Stimulated activated CD4-positive, alpha-beta T cell treated with anti-CD3 and anti-CD28 coated beads, Interleukin-4, amount 100 ng/mL, for 24 hours (primary cell): ENCODE measurements at regions not wholly inside any gene's neighbourhood (a gene's known extent, or its start where the extent isn't known, plus 50 kb on each side); places are given as distances from the start of the nearest gene placed in this dataset.

Experiments
- DNase-seq: peaks from one replicate; pipeline ENCODE4 v3.0.0-alpha.2; 2020

GRCh38 chr4:17097362-17097761, 198.9 kb upstream of the LDB2 start:
- DNase-seq, result no peak

GRCh38 chr4:17096692-17097091, 198.2 kb upstream of the LDB2 start:
- DNase-seq, result no peak

GRCh38 chr4:17095771-17096170, 197.3 kb upstream of the LDB2 start:
- no peak for DNase-seq

GRCh38 chr4:17094876-17095210, 196.4 kb upstream of the LDB2 start:
- no peak for DNase-seq

- no peak for DNase-seq
These were observed 195.9 kb upstream of the LDB2 start for GRCh38 chr4:17094159-17094875.

DNA sequence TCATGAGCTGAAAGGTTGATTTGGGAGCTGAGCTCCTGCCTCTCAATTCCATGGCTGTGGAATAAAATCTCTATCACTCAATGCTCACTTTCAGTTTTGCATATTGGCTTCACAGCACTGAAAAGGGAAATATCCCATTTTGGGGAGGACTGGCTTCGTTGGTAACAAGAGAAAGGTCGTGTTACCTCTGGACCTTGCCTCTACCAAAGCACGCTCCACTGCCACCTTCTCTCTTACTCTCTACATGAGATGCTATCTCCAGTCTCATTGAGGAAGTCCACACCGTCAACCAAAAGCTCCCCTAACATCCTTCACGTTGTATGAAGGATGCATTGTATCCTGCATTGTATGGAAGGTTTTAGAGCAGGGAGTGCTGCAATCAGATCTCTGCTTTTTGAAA, 195.0 kb upstream of the LDB2 start:
- no peak for DNase-seq

DNA sequence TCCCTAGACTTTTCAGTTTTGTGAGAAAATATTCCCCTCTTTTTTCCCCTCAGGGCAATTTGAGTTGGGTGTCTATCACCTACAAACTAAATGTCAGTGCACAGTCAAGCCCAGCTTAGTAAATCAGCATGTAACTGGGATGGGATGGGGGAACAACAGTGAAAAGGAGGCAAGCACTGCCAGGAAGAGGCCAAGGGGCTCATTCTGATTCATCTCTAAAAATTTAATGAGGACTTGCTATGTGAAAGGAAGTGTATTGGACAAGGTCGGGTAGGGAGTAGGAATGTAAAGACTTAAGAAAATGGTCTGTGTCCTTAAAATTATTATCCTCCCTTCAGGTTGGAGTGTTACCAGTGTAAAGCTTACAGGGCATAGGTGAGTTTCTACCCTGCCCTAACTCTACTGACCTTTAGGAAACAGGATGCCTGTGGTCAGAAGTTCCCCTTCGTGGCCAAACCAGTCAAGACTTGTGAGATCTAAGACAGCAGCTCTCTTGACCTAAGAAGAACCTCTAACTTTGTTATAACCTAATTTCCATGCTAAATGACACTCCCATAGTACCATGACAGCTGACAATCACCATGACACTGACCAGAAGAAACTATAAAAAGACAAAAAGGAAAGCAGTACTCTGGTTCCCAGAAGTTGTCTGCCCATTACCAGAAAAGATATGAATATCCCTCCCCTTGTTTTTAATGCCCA, 194.4 kb upstream of the LDB2 start:
- no peak for DNase-seq

GRCh38 chr4:17091104-17091503, 192.7 kb upstream of the LDB2 start:
- DNase-seq, result no peak

DNA sequence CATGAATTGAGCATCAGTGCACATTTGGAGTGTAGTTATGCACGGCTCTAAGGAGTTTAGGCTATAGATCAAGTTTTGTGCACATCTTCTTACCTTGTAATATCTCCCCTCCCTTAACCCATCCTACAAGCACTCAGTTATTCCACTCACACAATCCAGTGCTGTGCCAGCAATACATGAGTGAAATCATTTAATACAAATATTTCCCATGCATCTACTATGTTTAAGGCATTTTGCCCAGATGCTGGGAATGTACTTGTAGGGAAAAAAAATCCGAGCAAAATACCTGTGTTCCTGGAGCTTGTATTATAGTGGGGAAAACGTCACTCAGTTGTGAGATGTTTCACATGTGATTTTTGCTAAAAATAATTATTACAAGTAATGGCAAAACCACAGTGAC, 191.6 kb upstream of the LDB2 start:
- no peak for DNase-seq

DNA sequence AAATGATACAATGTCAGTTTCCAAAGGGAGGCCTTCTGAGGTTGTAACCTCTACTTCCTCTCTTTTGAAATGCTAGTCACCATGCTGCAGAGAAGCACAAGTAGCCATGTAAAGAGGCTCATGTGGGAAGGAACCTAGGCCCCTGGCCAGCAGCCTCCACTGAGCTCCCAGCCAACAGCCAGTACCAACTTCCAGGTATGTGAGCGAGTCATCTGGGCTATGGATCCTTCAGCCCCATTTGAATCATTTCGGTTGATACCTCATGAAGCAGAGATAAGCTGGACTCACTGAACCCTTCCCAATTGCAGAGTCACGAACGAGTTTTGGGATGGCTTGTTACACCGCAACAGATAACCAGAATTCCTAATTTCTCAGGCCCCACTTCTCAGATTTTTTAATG, 187.0 kb upstream of the LDB2 start:
- no peak for DNase-seq

GRCh38 chr4:17082186-17082585, 183.7 kb upstream of the LDB2 start:
- DNase-seq, result no peak

- no peak for DNase-seq
These were observed 182.7 kb upstream of the LDB2 start for GRCh38 chr4:17081179-17081578.

- DNase-seq, result no peak
These were observed 178.7 kb upstream of the LDB2 start for GRCh38 chr4:17077105-17077504.

DNA sequence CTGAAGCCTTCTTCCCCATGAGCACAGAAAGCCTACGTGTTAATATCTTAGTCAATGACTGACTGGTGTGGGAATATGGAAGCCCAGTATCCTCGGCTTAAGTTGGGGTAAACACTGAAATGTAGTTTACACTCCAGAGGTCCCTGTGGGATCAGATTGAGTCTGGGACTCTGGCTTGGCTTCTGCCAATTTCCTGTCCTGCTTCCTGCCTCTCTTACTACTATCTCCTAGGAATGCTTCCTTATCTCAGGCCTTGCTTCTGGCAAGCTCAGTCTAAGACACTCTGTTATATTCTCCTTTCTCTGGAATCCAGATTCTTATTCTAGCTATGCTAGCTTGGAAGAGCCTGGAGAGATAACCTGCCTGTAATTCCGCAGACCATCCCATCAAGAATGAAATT, 174.0 kb upstream of the LDB2 start:
- DNase-seq, result no peak

GRCh38 chr4:17068891-17069290, 170.4 kb upstream of the LDB2 start:
- no peak for DNase-seq

- DNase-seq, result no peak
These were observed 169.9 kb upstream of the LDB2 start for GRCh38 chr4:17068392-17068791.

- DNase-seq, result no peak
These were observed 168.5 kb upstream of the LDB2 start for GRCh38 chr4:17066972-17067371.

DNA sequence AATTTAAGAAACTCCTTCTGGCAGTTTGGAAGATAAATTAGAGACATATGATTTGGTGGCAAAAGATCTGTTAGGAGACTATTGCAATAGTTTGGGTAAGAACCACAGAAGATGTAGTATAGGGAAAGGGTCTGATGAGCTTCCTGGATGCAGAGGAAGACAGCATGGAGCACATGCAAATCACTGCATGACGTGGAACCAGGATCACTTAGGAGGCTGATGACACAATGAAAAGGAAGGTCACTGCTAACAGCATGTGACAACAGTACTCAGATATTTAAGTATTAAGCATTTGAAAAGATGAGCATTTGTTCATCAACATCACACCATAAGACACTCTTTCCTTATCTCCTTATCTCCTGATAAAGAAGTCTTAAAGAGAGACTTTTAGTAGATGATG, 167.8 kb upstream of the LDB2 start:
- DNase-seq, result no peak

DNA sequence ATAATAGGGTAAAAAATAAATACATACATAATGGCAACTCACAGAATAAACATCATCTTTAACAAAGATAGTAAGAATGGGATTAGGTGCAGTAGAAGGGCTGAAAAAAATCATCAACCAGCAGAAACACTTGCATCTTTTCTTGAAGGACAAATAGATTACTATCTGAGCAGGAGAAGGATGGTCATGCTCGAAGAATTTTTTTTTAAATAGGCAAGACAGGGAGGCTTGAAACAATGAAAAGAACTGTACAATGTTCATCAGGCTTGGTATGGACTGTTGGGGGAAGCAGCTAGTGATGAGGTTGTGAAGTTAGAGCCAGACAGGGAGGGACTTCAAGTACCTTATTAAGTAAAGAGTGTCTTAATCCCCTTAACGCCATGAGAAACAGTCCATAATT, 167.4 kb upstream of the LDB2 start:
- no peak for DNase-seq

DNA sequence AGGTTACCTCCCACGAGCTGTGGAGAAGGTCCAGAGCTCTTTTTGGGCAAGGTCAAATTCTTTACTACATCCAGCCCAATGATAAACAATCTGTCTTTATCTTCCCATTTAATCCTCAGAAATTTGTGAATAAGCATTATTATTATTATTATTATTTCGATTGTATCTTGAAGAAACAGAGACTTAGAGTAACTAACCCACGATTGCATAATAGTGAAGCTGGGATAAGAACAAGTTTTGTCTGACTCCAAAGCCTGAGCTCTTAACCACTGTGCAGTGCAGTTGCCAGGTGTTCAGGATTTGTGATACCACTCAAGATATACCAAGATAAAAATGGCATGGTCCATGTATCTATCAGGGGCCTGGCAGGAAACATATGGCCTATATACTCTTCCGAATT, 166.5 kb upstream of the LDB2 start:
- DNase-seq, result no peak

GRCh38 chr4:17063888-17064287, 165.4 kb upstream of the LDB2 start:
- no peak for DNase-seq

- DNase-seq, result no peak
These were observed 161.8 kb upstream of the LDB2 start for GRCh38 chr4:17060230-17060629.

GRCh38 chr4:17058916-17059741, 160.7 kb upstream of the LDB2 start:
- DNase-seq, result no peak

DNA sequence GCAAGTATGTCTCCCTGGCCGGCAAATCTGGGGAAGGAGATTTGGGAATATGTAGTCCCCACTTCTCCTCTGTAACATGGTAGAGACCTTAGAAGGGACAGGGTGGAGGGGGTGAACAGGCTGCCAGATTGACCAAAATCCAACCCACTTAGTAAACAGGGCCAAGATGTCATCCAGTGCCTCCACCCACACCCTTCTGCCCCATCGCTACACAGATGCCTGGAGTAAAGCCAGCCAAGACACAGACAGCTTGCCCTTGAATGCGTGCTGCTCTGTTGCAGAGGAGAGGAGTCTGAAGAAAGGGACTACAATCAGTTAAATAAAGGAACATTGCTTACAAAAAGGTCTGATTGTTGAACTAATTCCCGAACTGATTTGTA, 160.1 kb upstream of the LDB2 start:
- DNase-seq, result no peak
